ENCODE measurements at regions not wholly inside any gene's neighbourhood (a gene's known extent, or its start where the extent isn't known, plus 50 kb on each side); places are given as distances from the start of the nearest gene placed in this dataset.

GRCh38 chr13:107832500-107833100 is 382.7 kb downstream of the LIG4 start:
- TF ChIP-seq YY1 (IDR thresholded peaks at IDR 0.05; ENCODE audit: low read depth) = no peak
- no peak for TF ChIP-seq SMC3 (IDR thresholded peaks at IDR 0.05; ENCODE audit: low read depth, low read length)
- no peak for TF ChIP-seq CTCF (IDR thresholded peaks at IDR 0.05)
- TF ChIP-seq, protein P1, sequence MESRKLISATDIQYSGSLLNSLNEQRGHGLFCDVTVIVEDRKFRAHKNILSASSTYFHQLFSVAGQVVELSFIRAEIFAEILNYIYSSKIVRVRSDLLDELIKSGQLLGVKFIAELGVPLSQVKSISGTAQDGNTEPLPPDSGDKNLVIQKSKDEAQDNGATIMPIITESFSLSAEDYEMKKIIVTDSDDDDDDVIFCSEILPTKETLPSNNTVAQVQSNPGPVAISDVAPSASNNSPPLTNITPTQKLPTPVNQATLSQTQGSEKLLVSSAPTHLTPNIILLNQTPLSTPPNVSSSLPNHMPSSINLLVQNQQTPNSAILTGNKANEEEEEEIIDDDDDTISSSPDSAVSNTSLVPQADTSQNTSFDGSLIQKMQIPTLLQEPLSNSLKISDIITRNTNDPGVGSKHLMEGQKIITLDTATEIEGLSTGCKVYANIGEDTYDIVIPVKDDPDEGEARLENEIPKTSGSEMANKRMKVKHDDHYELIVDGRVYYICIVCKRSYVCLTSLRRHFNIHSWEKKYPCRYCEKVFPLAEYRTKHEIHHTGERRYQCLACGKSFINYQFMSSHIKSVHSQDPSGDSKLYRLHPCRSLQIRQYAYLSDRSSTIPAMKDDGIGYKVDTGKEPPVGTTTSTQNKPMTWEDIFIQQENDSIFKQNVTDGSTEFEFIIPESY (IDR thresholded peaks at IDR 0.05; ENCODE audit: borderline replicate concordance, low read depth) = no peak
- no peak for TF ChIP-seq SIN3A (IDR thresholded peaks at IDR 0.05; ENCODE audit: borderline replicate concordance, low read depth, low read length)
- no peak for TF ChIP-seq RCOR1 (IDR thresholded peaks at IDR 0.05; ENCODE audit: low read length)
